Osteoblast (primary cell): ENCODE measurements at regions not wholly inside any gene's neighbourhood (a gene's known extent, or its start where the extent isn't known, plus 50 kb on each side); places are given as distances from the start of the nearest gene placed in this dataset.

ENCODE experiments used
- DNase-seq: peaks from one replicate; pipeline ENCODE4 v3.0.0; 2011; ENCODE audit warnings: low spot score, mixed read lengths; ENCODE audit not compliant: insufficient read length; ENCODE audit errors: missing footprints
- H2AFZ ChIP-seq: 2 replicates; pipeline ENCODE4 v1.6.0; 2011; ENCODE audit warnings: mild to moderate bottlenecking, low read length
- H3K27ac ChIP-seq: 2 replicates; pipeline ENCODE4 v1.5.1; 2011; ENCODE audit warnings: mild to moderate bottlenecking, low read depth, low read length, moderate library complexity
- H3K27me3 ChIP-seq: 2 replicates; pipeline ENCODE4 v1.6.0; 2012; ENCODE audit warnings: mild to moderate bottlenecking, control low read depth, inconsistent platforms, low read length, moderate library complexity; ENCODE audit not compliant: insufficient read depth
- H3K36me3 ChIP-seq: 2 replicates; pipeline ENCODE4 v1.5.1; 2011; ENCODE audit warnings: mild to moderate bottlenecking, low read length, control low read depth, moderate library complexity; ENCODE audit not compliant: insufficient read depth
- H3K4me1 ChIP-seq: 2 replicates; pipeline ENCODE4 v1.5.1; 2011; ENCODE audit warnings: mild to moderate bottlenecking, low read length, control low read depth, moderate library complexity; ENCODE audit not compliant: insufficient read depth
- H3K4me2 ChIP-seq: 2 replicates; pipeline ENCODE4 v1.6.0; 2011; ENCODE audit warnings: mild to moderate bottlenecking, low read length; ENCODE audit not compliant: insufficient read depth
- H3K4me3 ChIP-seq: fragments of 200-600 bp; sonication (generic); 3 replicates; pipeline ENCODE4 v1.5.1; 2012; ENCODE audit warnings: mild to moderate bottlenecking, low read length, inconsistent platforms; ENCODE audit not compliant: insufficient read depth
- H3K79me2 ChIP-seq: 2 replicates; pipeline ENCODE4 v1.6.0; 2012; ENCODE audit warnings: mild to moderate bottlenecking, low read length, control low read depth, inconsistent platforms; ENCODE audit not compliant: insufficient read depth
- H3K9me3 ChIP-seq: 2 replicates; pipeline ENCODE4 v1.5.1; 2011; ENCODE audit warnings: low read depth, low read length, control low read depth
- H4K20me1 ChIP-seq: 2 replicates; pipeline ENCODE4 v1.6.0; 2012; ENCODE audit warnings: mild to moderate bottlenecking, low read length, control low read depth; ENCODE audit not compliant: insufficient read depth
- TF ChIP-seq, protein P1 (sequence below): IDR thresholded peaks from 2 replicates; pipeline ENCODE4 v1.5.1; 2011; ENCODE audit warnings: mild to moderate bottlenecking, low read depth, low read length, moderate library complexity; ENCODE audit errors: extremely low read depth

DNA sequence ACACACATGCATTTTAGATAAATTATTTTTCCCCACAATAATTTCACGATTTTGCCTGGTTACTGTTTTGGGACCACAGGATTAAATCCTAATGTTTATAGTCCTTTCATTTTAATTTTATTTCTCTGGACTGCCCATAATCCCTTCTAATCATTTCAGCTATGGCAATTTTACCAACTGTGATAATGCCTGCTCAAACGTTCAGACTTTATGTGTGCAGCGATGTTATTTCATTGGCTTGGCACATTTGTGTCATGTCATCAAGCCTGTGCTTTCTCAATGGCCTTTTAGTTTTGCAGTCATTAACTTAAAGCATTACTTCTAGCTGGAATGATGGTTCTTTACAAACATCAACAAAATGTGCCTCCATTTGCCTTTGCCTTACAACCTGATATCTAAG, 140.6 kb upstream of the HSF2 start:
- DNase-seq: no peak
- H3K36me3 ChIP-seq: no peaks in the 10 kb centered on the region
- H4K20me1 ChIP-seq: no peaks in the 10 kb centered on the region
- no peaks in the 10 kb centered on the region for H3K27me3 ChIP-seq
- no peak overlapping the region for H3K4me3 ChIP-seq
- H3K4me1 ChIP-seq: no peaks in the 10 kb centered on the region
- TF ChIP-seq, protein P1, sequence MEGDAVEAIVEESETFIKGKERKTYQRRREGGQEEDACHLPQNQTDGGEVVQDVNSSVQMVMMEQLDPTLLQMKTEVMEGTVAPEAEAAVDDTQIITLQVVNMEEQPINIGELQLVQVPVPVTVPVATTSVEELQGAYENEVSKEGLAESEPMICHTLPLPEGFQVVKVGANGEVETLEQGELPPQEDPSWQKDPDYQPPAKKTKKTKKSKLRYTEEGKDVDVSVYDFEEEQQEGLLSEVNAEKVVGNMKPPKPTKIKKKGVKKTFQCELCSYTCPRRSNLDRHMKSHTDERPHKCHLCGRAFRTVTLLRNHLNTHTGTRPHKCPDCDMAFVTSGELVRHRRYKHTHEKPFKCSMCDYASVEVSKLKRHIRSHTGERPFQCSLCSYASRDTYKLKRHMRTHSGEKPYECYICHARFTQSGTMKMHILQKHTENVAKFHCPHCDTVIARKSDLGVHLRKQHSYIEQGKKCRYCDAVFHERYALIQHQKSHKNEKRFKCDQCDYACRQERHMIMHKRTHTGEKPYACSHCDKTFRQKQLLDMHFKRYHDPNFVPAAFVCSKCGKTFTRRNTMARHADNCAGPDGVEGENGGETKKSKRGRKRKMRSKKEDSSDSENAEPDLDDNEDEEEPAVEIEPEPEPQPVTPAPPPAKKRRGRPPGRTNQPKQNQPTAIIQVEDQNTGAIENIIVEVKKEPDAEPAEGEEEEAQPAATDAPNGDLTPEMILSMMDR: no peak
- no peak overlapping the region for H2AFZ ChIP-seq
- no peak overlapping the region for H3K27ac ChIP-seq
- H3K79me2 ChIP-seq: no peaks in the 10 kb centered on the region
- no peaks in the 10 kb centered on the region for H3K9me3 ChIP-seq
- H3K4me2 ChIP-seq: no peak overlapping the region

DNA sequence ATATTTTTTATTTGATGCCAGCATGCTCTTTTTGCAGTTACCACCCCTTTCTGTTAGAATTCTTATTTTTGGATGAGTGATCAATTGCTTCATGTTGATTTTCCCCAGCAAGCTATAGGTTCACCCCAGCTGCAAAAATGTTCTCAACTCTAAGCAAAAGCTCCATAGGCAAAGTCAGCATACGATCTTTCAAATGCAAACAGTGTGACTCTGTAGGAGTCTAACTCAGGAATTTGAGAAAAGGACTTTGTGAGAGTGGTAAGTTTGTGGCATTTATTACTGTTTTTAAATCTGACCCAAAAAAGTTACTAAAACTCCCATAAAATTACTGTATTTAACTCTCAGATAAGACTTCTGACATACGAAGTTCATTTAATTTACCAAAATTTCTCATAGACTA, 134.9 kb upstream of the HSF2 start:
- H3K4me2 ChIP-seq: no peak overlapping the region
- H3K4me1 ChIP-seq: no peaks in the 10 kb centered on the region
- no peak overlapping the region for H3K4me3 ChIP-seq
- H3K36me3 ChIP-seq: no peaks in the 10 kb centered on the region
- no peak overlapping the region for H3K27ac ChIP-seq
- H3K79me2 ChIP-seq: no peaks in the 10 kb centered on the region
- no peaks in the 10 kb centered on the region for H3K9me3 ChIP-seq
- TF ChIP-seq, protein P1: no peak
- no peaks in the 10 kb centered on the region for H4K20me1 ChIP-seq
- no peaks in the 10 kb centered on the region for H3K27me3 ChIP-seq
- no peak overlapping the region for H2AFZ ChIP-seq
- DNase-seq: no peak

DNA sequence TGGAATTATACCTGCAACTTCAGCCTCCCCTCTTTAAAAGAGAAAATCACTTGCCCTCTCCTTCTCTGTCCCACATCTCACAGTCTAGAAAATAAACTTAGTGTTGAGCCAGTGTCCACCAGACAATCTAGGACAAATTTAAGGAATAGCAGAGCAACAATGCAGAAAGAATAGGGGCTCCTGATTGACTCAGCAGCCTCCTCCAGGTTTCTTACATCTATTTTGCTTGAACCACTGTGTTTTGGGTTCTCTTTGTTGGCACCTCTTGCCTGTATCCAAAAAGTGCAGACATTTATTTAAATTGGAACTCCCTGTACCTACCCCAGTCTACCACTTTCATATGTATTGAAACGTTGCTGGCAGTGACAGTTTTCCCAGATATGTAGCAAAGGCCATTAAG, 133.7 kb upstream of the HSF2 start:
- Histone ChIP-seq H3K27ac (no peak overlapping the region), H4K20me1 (no peaks in the 10 kb centered on the region), H3K4me3 (no peak overlapping the region), H3K27me3 (no peaks in the 10 kb centered on the region), H3K36me3 (no peaks in the 10 kb centered on the region), H3K4me1 (no peaks in the 10 kb centered on the region), H3K4me2 (no peak overlapping the region), H2AFZ (no peak overlapping the region), H3K9me3 (no peaks in the 10 kb centered on the region), H3K79me2 (no peaks in the 10 kb centered on the region)
- TF ChIP-seq, protein P1: no peak
- no peak for DNase-seq

DNA sequence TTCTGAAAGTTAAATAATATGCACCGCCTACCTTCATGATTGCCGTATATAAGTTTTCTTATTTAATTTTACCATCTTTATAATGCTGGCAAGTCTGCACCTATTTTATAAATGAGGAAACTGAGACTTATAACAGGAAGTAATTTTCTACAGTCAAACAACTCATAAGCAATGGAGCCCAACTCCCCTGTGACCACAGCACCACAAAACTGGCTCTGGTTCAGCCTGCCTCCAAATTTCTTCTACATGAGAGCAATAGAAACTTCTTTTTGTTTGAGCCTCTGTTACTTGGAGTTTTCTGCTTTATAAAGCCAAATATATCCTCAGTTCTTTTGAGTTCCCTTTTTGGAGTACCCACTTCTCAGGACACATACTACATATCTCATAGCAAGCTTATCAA, 131.1 kb upstream of the HSF2 start:
- H3K4me1 ChIP-seq: no peaks in the 10 kb centered on the region
- peak; percentile 74 for DNase-seq
- H2AFZ ChIP-seq: no peak overlapping the region
- no peaks in the 10 kb centered on the region for H3K27me3 ChIP-seq
- H3K4me2 ChIP-seq: no peak overlapping the region
- no peak overlapping the region for H3K4me3 ChIP-seq
- H4K20me1 ChIP-seq: no peaks in the 10 kb centered on the region
- TF ChIP-seq, protein P1: no peak
- H3K9me3 ChIP-seq: no peaks in the 10 kb centered on the region
- no peaks in the 10 kb centered on the region for H3K36me3 ChIP-seq
- no peaks in the 10 kb centered on the region for H3K79me2 ChIP-seq
- no peak overlapping the region for H3K27ac ChIP-seq
